T-helper 17 cell (primary cell): ENCODE measurements at regions not wholly inside any gene's neighbourhood (a gene's known extent, or its start where the extent isn't known, plus 50 kb on each side); places are given as distances from the start of the nearest gene placed in this dataset.

Source experiments
- ATAC-seq: fragments of 150-1000 bp; cut with Tn5 transposase; 2 replicates; pipeline ENCODE4 v1.10.0; 2021; ENCODE audit warnings: mild to moderate bottlenecking, moderate library complexity
- DNase-seq, 3 donors: peaks; one replicate each; pipeline versions ENCODE4 v3.0.0 to v3.0.0-alpha.2; 2020 to 2021
- H3K9me3 ChIP-seq: one replicate; pipeline ENCODE4 v1.7.0; 2013; ENCODE audit warnings: low read length, mild to moderate bottlenecking; ENCODE audit not compliant: control insufficient read depth, poor library complexity, severe bottlenecking
- H3K27ac Mint-ChIP-seq: one replicate; pipeline ENCODE4 v1.8.0; 2022; ENCODE audit warnings: mild to moderate bottlenecking, moderate library complexity, mixed read lengths
- H3K27me3 Mint-ChIP-seq: one replicate; pipeline ENCODE4 v1.8.0; 2022; ENCODE audit warnings: mixed read lengths
- H3K36me3 Mint-ChIP-seq: one replicate; pipeline ENCODE4 v1.8.0; 2022; ENCODE audit warnings: low read depth, mixed read lengths
- H3K4me1 Mint-ChIP-seq: one replicate; pipeline ENCODE4 v1.8.0; 2022; ENCODE audit warnings: mild to moderate bottlenecking, mixed read lengths
- H3K4me3 Mint-ChIP-seq: one replicate; pipeline ENCODE4 v1.8.0; 2022; ENCODE audit warnings: mild to moderate bottlenecking, moderate library complexity, mixed read lengths

DNA sequence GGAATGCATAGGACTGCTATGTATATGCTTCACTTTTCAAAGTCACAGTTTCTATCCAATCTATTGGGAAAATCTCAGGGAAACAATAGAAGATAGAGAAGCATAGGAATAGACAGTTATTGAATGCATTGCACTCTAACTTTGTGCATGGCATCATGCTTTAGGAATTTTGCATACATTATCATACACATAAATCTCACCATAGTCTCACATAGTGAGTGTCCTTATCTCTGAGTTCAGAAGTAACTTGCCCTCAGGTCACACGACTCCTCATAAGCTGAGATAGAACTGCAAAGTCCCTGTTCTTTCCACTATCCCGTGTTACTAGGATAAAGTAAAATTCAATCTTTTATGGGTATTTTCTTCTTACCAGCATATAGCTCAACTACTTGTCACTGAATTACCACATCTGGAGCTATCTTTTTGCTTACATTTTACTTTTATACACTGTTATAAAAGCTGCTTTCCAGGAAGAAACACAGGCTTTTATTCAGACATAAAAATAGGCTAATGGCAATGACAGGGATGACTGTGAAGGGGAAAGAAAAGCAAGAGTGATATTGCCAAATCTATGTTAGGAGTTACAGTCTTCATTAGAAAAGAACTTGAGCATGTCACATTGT lies 666.9 kb downstream of the XIRP2 start:
- H3K9me3 ChIP-seq: no peaks in the 10 kb centered on the region
- Mint-ChIP-seq H3K4me3 (no peak overlapping the region), H3K36me3 (no peaks in the 10 kb centered on the region), H3K27me3 (no peaks in the 10 kb centered on the region), H3K4me1 (no peaks in the 10 kb centered on the region), H3K27ac (no peak overlapping the region)
- no peak for ATAC-seq
- no peak for DNase-seq

DNA sequence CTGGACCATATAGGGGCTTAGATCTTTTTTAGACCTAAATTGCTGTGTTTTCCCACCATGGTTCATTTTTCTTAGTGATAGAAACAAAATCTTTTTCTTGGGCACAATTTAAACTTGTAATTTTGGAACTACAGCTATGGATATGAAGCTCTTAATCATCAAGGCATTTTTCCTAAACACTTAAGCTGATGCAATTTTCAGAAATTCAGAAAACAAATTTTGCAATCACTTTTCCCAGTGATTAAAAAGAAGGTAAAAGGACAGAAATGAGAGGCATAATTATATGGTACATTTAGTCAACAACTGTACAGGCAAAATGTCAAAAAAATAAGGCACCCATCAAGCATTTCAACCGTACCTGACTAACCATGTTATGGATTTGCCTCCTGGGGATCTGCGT lies 665.4 kb downstream of the XIRP2 start:
- H3K9me3 ChIP-seq: no peaks in the 10 kb centered on the region
- Mint-ChIP-seq H3K27me3 (no peaks in the 10 kb centered on the region), H3K4me3 (no peak overlapping the region), H3K36me3 (no peaks in the 10 kb centered on the region), H3K4me1 (no peaks in the 10 kb centered on the region), H3K27ac (no peak overlapping the region)
- DNase-seq (no peak), ATAC-seq (no peak)

DNA sequence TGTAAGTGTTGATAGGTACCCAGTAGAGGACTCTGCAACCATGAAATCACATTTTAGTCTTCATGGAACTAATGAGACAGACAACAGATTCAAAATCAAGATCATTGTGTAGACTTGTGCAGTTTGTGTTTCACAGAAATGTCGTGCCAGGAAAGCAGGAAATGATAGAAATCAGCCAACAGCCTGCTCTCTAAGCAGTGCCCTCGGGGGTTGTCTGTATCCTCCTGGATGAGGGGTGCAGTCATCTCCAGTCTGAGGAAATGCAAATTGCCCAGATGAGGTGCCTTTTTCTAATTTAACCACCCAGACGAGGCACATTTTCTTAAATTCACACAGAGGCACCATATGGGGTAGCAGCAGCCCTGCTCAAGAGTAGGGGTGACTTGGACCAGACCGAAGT lies 663.1 kb downstream of the XIRP2 start:
- no peak overlapping the region for H3K27ac Mint-ChIP-seq
- no peaks in the 10 kb centered on the region for H3K27me3 Mint-ChIP-seq
- no peak overlapping the region for H3K4me3 Mint-ChIP-seq
- DNase-seq (no peak), ATAC-seq (no peak)
- no peaks in the 10 kb centered on the region for H3K36me3 Mint-ChIP-seq
- no peaks in the 10 kb centered on the region for H3K9me3 ChIP-seq
- H3K4me1 Mint-ChIP-seq: no peaks in the 10 kb centered on the region

DNA sequence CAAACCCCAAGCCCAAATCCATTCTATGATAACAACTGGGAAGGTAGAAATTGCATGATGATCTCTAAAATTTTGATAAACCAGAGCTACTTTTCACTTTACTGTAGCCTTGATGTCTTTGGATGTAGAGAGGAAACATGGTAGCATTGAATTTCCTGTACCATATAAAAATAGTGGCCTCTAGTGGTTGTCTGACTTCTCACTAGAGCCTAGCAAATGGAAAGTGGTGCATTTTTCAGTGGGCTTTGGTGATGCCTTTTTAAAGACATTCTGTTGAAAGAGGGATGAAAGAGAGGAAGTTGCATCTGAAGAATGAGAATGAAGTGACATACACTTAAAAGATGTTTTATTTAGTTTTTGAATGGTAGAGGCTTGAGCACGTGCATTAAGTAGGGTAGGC lies 662.2 kb downstream of the XIRP2 start:
- ATAC-seq: no peak
- H3K27ac Mint-ChIP-seq: no peak overlapping the region
- DNase-seq: no peak

DNA sequence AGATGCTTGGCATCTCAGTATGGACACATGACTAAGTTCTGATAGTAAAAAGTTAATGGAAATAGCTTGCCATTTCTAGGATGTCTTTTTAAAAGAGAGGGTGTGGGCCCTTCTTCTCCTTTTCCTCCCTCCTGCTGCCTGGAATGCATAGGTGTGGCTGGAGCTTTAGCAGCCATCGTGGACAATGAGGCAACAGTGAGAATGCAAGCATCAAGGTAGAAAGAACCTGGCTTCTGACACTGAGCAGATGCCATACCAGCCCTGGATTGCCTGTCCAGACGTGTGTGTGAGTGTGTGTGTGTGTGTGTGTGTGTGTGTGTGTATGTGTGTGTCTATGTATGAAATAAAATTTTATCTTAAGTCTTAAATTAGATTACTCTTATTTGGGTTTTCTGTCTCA lies 660.1 kb downstream of the XIRP2 start:
- H3K27ac Mint-ChIP-seq: no peak overlapping the region
- no peaks in the 10 kb centered on the region for H3K9me3 ChIP-seq
- ATAC-seq: no peak
- no peak overlapping the region for H3K4me3 Mint-ChIP-seq
- H3K36me3 Mint-ChIP-seq: no peaks in the 10 kb centered on the region
- no peak for DNase-seq
- no peaks in the 10 kb centered on the region for H3K27me3 Mint-ChIP-seq
- H3K4me1 Mint-ChIP-seq: peaks cover 2% of the 10 kb centered on the region

More for the DNA sequence above, 662.2 kb downstream of the XIRP2 start:
- no peaks in the 10 kb centered on the region for H3K4me1 Mint-ChIP-seq
- H3K9me3 ChIP-seq: no peaks in the 10 kb centered on the region
- H3K27me3 Mint-ChIP-seq: no peaks in the 10 kb centered on the region
- no peaks in the 10 kb centered on the region for H3K36me3 Mint-ChIP-seq
- no peak overlapping the region for H3K4me3 Mint-ChIP-seq

DNA sequence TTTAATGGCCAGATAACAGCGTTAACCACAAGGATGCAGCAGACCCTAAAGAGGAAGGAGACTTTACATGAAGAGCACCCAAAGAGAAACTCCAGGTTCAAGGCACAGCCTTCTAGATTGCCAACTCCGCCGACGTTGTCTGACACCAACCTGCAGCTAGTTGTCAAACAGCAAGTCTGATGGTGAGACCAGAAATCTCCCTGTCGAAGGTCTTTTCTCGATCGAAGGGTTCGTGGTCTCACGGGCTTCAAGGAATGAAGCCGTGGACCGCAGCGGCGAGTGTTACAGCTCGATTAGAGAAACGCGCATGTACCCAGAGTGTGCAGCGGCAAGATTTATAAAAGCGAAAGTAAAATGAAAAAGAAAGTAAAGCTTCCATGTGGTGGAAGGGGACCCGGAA lies 656.3 kb downstream of the XIRP2 start:
- peaks cover 2% of the 10 kb centered on the region for H3K4me1 Mint-ChIP-seq
- no peak overlapping the region for H3K27ac Mint-ChIP-seq
- DNase-seq (no peak), ATAC-seq (no peak)
- H3K9me3 ChIP-seq: no peaks in the 10 kb centered on the region
- H3K27me3 Mint-ChIP-seq: no peaks in the 10 kb centered on the region
- H3K36me3 Mint-ChIP-seq: no peaks in the 10 kb centered on the region
- no peak overlapping the region for H3K4me3 Mint-ChIP-seq

DNA sequence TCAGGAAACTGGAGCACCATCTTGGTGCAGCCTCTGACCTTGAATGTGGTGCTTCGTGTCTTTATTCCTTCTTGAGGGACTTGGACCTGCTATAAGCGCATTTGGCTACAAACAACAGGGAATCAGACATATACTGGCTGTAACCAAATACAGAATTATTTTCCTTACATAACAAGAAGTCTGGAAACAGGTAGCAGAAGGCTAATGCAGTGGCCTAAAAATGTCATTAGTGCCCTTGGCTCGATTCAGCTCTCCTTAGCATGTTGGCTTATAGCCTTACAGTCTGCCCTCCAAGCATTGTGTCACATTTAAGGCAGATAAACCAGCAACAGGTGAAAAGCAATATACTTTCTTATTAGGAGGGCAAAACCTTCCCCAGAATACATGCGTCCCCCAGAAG lies 655.4 kb downstream of the XIRP2 start:
- Mint-ChIP-seq H3K36me3 (no peaks in the 10 kb centered on the region), H3K27ac (no peak overlapping the region), H3K27me3 (no peaks in the 10 kb centered on the region), H3K4me3 (no peak overlapping the region), H3K4me1 (peaks cover 2% of the 10 kb centered on the region)
- DNase-seq (no peak), ATAC-seq (no peak)
- no peaks in the 10 kb centered on the region for H3K9me3 ChIP-seq

DNA sequence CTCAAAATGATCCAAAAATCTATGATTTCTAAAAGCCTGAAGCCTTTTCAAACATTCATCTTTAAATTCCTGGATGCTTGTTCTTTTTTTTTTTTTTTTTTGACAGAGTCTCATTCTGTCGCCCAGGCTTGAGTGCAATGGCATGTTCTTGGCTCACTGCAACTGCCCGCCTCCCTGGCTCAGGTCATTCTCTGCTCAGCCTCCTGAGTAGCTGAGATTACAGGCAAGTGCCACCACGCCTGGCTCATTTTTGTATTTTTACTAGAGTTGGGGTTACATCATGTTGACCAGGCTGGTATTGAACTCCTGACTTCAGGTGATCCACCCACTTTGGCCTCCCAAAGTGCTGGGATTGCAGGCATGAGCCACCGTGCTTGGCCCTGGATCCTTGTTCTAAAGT lies 649.5 kb downstream of the XIRP2 start:
- Mint-ChIP-seq H3K4me3 (no peak overlapping the region), H3K27ac (no peak overlapping the region), H3K36me3 (no peaks in the 10 kb centered on the region), H3K27me3 (no peaks in the 10 kb centered on the region), H3K4me1 (no peaks in the 10 kb centered on the region)
- ATAC-seq: no peak
- no peaks in the 10 kb centered on the region for H3K9me3 ChIP-seq
- no peak for DNase-seq

DNA sequence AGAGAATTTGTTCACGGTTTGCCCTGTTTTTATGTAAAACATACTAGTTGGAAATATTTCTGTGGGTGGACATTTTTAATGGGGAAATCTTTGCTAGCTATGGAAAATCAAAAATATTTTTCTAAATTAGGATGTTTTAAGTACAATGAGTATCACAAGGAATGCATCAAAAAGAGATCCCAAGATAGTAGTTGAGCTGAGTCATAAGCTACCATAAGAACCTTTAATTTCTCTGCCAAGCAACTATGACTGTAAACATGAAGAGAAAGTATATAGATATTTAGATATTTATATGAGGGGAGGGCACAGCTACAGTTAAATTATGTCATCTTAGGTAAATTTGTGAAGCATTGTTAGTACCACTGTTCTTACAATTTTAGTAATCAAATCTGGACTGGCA lies 646.2 kb downstream of the XIRP2 start:
- DNase-seq (no peak), ATAC-seq (no peak)
- Mint-ChIP-seq H3K4me3 (no peak overlapping the region), H3K27ac (no peak overlapping the region), H3K4me1 (no peaks in the 10 kb centered on the region), H3K36me3 (no peaks in the 10 kb centered on the region), H3K27me3 (no peaks in the 10 kb centered on the region)
- no peaks in the 10 kb centered on the region for H3K9me3 ChIP-seq

DNA sequence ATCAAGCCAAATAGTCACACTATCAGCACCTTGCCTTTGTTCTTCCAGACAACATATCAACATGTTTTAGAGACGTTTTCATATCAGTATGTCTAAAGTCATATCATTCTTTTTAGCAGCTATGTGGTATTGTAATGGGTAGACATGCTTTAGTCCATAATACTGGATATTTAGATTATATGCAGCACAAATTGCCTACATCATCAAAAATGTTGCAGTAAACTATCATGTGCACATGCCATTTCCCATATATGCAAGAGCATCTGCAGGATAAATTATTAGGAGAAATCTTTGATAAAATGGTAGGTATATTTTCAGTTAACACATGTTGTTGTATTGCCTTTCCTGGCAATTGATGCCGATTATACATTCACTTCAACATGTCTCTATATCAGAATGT lies 636.5 kb downstream of the XIRP2 start:
- H3K9me3 ChIP-seq: no peaks in the 10 kb centered on the region
- no peak overlapping the region for H3K27ac Mint-ChIP-seq
- no peaks in the 10 kb centered on the region for H3K27me3 Mint-ChIP-seq
- no peak for DNase-seq
- H3K4me1 Mint-ChIP-seq: no peaks in the 10 kb centered on the region
- ATAC-seq: no peak
- H3K4me3 Mint-ChIP-seq: no peak overlapping the region
- H3K36me3 Mint-ChIP-seq: no peaks in the 10 kb centered on the region

DNA sequence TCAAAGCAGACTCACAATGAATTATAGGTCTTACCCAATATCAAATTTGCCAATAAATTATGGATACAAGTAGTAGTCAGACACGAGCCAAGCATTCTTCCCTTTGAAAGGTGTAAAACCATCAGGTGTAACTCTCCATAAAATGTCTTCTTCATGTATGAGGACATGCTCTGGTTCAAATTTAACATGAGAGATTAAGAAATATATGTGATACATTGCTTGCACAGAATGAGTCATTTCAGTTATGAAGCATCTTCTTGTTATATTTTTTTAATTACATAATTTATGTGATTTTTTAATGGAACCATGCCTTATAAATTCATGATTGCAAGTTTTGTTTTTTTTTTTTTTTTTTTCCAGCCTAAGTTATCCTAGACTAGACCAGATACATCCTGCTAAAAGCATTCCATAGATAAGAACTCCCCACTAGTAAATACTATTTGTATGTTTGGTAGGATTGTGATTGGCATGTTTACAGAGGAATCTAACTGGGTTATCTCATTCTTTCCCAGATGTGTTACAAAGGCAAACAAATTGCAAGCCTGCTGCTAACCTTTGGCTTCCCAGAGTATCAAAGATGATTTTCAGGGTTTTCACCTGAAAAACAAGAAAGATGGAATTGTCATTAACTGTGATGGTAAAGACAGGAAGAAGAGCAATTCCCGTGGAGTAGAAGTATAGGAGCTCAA lies 621.9 kb downstream of the XIRP2 start:
- Mint-ChIP-seq H3K27me3 (no peaks in the 10 kb centered on the region), H3K4me3 (no peak overlapping the region), H3K36me3 (no peaks in the 10 kb centered on the region), H3K4me1 (no peaks in the 10 kb centered on the region), H3K27ac (no peak overlapping the region)
- ATAC-seq (no peak), DNase-seq (no peak)
- no peaks in the 10 kb centered on the region for H3K9me3 ChIP-seq

DNA sequence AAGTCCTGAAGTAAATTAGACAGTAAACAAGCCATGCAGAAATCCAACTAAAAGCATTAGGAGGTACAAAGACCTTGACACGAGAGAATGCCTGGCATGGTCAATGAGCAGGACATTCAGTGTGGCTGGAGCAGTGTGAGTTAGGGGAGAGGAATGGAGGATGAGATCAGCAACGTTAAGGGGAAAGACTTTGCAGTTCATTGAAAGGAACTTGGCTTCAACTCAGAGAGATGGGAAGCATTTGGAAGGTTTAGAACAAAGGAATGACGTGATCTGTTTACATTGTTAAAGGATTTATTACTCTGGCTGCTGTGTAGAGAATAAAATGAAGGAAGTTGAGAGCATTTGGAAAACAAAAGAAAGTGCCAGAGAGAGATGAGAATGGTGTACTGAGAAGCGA lies 621.3 kb downstream of the XIRP2 start:
- Mint-ChIP-seq H3K36me3 (no peaks in the 10 kb centered on the region), H3K4me3 (no peak overlapping the region), H3K27ac (no peak overlapping the region), H3K27me3 (no peaks in the 10 kb centered on the region), H3K4me1 (no peaks in the 10 kb centered on the region)
- no peak for DNase-seq
- H3K9me3 ChIP-seq: no peaks in the 10 kb centered on the region
- ATAC-seq: no peak

DNA sequence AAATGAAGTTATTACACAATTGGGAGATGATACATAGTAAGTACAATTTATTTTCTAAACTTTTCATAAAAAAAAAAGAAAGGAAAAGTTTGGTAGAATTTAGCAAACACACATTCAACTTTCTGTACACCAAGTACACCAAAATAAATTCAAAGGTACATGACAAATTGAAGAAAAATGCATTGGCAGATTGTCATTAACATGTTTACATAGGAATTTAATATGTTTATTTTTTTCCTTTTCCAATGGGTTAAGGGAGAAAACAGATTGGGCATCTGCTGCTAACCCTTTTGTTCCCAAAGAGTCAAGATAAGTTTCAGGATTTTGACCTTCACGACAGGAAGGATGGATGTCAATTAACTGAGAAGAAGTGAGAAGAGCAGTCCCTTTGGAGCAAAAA lies 620.4 kb downstream of the XIRP2 start:
- H3K9me3 ChIP-seq: no peaks in the 10 kb centered on the region
- no peaks in the 10 kb centered on the region for H3K27me3 Mint-ChIP-seq
- DNase-seq (no peak), ATAC-seq (no peak)
- H3K4me1 Mint-ChIP-seq: no peaks in the 10 kb centered on the region
- H3K36me3 Mint-ChIP-seq: no peaks in the 10 kb centered on the region
- no peak overlapping the region for H3K4me3 Mint-ChIP-seq
- H3K27ac Mint-ChIP-seq: no peak overlapping the region

DNA sequence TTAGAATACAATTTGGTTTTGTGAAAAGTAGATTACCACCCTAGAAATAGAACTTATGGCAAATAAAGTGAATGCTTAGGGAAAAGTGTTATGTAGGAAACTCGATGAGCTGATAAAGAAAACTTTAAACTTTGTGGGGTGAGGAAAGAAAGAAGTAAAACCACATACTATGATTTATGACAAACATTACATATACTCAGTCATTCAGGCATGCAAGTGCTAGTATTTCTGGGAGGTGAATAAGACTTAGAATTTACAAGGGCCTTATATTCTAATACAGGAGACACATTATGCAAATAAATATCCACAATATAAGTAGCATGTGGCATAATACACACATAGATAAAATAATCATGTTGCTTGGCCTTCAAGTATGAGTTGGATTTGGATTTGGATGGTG lies 618.1 kb downstream of the XIRP2 start:
- no peaks in the 10 kb centered on the region for H3K9me3 ChIP-seq
- Mint-ChIP-seq H3K27me3 (no peaks in the 10 kb centered on the region), H3K27ac (no peak overlapping the region), H3K4me1 (no peaks in the 10 kb centered on the region), H3K36me3 (no peaks in the 10 kb centered on the region), H3K4me3 (no peak overlapping the region)
- no peak for ATAC-seq
- no peak for DNase-seq
